ENCODE measurements at regions not wholly inside any gene's neighbourhood (a gene's known extent, or its start where the extent isn't known, plus 50 kb on each side); places are given as distances from the start of the nearest gene placed in this dataset.
"Not testable (repeated sequence)": the region's sequence is repeated elsewhere in the genome, so short reads cannot be mapped to it uniquely, and the experiment has no call there.

DNA sequence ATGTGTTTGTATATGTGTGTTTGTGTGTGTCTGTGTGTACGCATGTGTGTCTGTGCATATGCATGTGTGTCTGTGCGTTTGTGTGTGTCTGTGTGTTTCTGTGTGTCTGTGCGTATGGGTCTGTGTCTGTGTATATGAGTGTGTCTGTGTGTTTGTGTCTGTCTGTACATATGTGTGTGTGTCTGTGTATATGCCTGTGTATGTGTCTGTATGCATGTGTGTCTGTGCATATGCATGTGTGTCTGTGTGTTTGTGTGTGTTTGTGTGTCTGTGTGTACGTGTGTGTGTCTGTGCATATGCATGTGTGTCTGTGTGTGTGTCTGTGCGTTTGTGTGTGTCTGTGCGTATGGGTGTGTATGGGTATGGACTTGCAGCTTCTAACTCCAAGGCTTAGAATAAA is 174.0 kb upstream of the NOX3 start:
- TF ChIP-seq, protein P1, sequence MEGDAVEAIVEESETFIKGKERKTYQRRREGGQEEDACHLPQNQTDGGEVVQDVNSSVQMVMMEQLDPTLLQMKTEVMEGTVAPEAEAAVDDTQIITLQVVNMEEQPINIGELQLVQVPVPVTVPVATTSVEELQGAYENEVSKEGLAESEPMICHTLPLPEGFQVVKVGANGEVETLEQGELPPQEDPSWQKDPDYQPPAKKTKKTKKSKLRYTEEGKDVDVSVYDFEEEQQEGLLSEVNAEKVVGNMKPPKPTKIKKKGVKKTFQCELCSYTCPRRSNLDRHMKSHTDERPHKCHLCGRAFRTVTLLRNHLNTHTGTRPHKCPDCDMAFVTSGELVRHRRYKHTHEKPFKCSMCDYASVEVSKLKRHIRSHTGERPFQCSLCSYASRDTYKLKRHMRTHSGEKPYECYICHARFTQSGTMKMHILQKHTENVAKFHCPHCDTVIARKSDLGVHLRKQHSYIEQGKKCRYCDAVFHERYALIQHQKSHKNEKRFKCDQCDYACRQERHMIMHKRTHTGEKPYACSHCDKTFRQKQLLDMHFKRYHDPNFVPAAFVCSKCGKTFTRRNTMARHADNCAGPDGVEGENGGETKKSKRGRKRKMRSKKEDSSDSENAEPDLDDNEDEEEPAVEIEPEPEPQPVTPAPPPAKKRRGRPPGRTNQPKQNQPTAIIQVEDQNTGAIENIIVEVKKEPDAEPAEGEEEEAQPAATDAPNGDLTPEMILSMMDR (IDR thresholded peaks at IDR 0.05; ENCODE audit: insufficient read depth, low read depth, low read length, missing control alignments) = no peak
- no peak for DNase-seq (ENCODE audit: low read depth)
- no peak overlapping the region for H3K4me3 ChIP-seq (ENCODE audit: low read depth, low read length)

DNA sequence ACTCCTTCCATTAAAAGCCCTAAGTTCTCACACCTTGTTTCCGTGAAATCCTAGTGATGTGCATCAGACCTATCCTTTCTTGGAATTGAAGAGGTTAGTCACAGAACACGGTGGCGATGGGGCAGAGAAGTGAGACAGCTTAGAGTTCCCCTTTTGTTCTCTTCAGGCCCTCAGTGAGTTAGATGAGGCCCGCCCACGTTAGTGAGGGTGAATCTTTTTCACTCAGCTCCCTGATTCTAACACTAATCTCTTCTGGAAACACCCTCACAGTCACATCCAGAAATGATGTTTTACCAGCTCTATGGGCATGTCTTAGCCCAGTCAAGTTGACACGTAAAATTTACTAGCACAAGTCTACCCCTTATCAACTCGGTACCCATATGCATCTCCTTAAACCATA is 172.7 kb upstream of the NOX3 start:
- DNase-seq (ENCODE audit: low read depth) = peak; percentile 40
- H3K4me3 ChIP-seq (ENCODE audit: low read depth, low read length) = no peak overlapping the region
- TF ChIP-seq, protein P1 (IDR thresholded peaks at IDR 0.05; ENCODE audit: insufficient read depth, low read depth, low read length, missing control alignments) = no peak

DNA sequence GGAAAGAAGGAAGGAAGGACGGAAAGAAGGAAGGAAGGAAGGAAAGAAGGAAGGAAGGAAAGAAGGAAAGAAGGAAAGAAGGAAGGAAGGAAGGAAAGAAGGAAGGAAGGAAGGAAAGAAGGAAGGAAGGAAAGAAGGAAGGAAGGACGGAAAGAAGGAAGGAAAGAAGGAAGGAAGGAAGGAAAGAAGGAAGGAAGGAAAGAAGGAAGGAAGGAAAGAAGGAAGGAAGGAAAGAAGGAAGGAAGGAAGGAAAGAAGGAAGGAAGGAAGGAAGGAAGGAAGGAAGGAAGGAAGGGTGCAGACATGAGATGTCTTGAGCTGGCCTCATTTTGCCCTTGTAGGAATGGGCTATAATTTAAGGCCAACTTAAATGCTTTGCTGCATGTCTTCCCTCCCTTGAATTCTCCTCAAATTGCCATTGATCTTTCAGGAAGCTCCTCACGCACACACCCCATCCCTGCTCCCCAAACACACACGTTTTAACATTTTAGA is 172.1 kb upstream of the NOX3 start:
- H3K4me3 ChIP-seq (ENCODE audit: low read depth, low read length); DNase-seq (ENCODE audit: low read depth): not testable (repeated sequence)

DNA sequence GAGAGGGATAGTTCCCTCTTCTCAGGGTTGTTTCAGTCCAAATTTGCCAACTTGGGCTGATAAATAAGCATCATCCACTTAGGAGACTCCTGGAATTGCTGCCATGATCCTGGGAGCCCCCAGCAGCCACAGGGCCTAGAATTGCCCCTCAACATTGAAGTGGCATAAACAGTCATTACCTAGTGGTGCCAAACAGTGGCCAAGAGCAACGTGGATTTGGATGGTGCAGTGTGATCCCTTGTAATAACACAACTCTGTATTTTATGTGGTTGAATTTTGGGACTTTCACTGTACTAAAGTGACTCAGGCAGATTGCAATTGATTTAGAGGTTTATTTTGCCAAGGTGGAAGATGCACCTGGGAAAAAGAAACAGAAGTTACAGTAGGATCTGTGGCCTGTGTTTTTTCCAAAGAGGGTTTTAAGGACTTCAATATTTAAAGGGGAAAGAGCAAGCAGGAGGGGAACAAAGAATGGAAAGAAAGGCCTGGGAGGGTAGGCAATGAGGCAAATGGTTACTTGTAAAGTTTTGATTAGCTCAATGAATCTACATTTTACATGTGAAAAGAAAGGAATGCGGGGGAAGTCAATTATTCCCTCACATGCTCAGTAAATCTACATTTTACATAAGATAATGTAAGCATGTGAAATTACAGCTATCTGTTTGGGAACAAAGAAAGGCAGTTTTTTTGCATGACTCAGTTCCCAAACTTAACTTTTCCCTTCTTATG is 168.0 kb upstream of the NOX3 start:
- no peak for DNase-seq (ENCODE audit: low read depth)
- TF ChIP-seq, protein P1 (IDR thresholded peaks at IDR 0.05; ENCODE audit: insufficient read depth, low read depth, low read length, missing control alignments) = no peak
- no peak overlapping the region for H3K4me3 ChIP-seq (ENCODE audit: low read depth, low read length)

DNA sequence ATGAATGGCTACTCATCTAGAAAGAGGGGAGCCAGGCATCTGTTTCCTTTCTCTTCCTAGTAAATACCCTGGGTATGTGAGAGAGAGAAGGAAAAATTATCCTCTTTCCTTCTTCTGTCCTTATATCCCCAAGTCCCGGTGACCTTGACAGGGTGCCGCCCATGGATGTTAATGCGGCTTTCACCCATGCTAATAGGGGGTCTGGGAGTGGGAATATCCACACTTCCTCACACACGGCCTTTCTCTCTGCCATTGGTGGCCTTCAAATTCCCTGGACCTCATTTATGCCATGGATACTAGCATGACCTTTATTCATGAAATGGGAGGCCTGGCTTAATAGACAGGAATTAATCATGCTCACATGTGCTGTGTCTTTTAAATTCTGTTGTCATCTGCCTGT is 159.0 kb upstream of the NOX3 start:
- no peak overlapping the region for H3K4me3 ChIP-seq (ENCODE audit: low read depth, low read length)
- no peak for DNase-seq (ENCODE audit: low read depth)
- TF ChIP-seq, protein P1 (IDR thresholded peaks at IDR 0.05; ENCODE audit: insufficient read depth, low read depth, low read length, missing control alignments) = no peak

DNA sequence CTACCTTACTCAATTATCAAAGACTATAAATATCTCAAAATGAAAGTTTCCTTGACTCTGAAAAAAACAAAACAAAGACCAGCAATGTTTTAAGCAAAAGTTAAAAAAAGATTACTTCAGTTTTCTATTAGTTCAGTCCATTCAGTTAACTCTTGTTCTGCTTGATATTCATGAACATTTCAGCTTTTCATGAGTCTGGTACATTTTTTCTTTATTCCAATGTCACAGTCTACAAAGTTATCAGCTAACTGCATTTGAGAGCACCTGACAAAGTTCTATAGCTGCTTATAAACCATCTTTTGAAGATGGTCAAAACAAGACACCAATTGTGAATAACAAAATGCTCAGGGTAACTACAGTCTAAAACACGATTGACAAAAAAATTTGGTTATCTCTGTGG is 156.1 kb upstream of the NOX3 start:
- DNase-seq (ENCODE audit: low read depth) = no peak
- TF ChIP-seq, protein P1 (IDR thresholded peaks at IDR 0.05; ENCODE audit: insufficient read depth, low read depth, low read length, missing control alignments) = no peak
- no peak overlapping the region for H3K4me3 ChIP-seq (ENCODE audit: low read depth, low read length)

DNA sequence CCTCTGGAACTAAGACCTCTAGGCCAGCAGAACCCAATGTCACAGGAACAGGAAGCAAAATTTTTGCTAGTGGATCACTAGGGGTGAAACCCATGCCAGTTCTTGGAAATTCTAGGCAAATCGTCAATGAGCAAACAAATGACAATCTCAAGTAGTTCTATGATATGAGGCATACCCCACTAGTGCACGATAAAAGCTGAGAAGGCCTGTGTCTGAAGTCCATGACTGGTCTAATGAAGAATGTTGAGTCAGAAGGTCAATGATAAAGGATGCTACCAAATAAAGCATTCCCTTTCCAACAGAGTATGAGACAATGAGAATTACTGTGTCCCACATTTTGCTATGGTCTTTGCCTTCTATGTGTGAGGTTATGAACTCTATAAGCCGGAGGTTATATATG is 149.4 kb upstream of the NOX3 start:
- no peak overlapping the region for H3K4me3 ChIP-seq (ENCODE audit: low read depth, low read length)
- no peak for DNase-seq (ENCODE audit: low read depth)
- TF ChIP-seq, protein P1 (IDR thresholded peaks at IDR 0.05; ENCODE audit: insufficient read depth, low read depth, low read length, missing control alignments) = no peak
